T-helper 1 cell treated with Interleukin-12 subunit alpha and Interleukin-12 subunit beta and Interleukin-4 antibody, amounts not matched to agents 30 ng/mL and 1 ng/mL, for 36 hours (primary cell): ENCODE measurements at regions not wholly inside any gene's neighbourhood (a gene's known extent, or its start where the extent isn't known, plus 50 kb on each side); places are given as distances from the start of the nearest gene placed in this dataset.

Experiments used
- intact Hi-C: fragments of 100-400 bp; cut with micrococcal nuclease; formaldehyde crosslinking; loops from one replicate; pipeline ENCODE4 v1.15.1; 2024

DNA sequence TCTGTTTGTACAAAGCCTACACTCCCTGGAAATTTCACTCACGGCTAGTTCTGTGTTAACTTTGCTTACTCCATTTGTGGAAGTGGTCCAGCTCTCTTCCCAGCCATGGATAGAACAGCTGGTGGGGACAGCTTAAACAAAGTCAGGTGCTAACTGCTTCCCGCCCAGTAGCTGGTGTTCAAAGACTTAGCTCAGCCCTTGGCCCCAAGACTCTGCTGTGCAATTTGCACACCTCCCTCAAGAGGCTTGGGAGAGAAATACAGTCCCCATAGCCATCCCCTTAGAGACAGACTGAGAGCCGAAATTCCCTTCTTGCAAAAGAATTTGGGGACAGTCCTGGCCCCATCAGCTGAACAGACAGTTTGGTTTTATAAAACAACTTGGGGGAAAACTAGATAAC is 73.8 kb upstream of the RAI14 start:
- intact Hi-C loops, result no loop called here

DNA sequence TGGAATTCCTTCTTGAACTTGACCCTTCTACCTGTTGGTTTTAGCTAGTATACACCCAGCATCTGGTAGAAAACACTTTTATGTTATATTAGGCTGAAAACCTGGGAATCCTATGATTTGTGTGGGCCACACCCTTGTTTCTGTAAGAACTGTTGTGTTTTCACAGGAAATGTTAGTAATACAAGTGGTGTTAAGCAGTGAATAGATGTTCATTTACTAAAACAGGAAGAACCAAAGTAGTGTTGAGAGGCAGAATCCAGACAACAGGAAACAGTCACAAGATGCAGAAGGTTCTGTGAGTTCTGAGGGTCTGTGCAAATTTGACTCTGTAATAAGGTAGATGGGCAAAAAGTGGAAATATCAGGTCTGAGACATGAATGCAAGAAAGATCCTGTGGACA is 73.0 kb upstream of the RAI14 start:
- intact Hi-C loops, result no loop called here

DNA sequence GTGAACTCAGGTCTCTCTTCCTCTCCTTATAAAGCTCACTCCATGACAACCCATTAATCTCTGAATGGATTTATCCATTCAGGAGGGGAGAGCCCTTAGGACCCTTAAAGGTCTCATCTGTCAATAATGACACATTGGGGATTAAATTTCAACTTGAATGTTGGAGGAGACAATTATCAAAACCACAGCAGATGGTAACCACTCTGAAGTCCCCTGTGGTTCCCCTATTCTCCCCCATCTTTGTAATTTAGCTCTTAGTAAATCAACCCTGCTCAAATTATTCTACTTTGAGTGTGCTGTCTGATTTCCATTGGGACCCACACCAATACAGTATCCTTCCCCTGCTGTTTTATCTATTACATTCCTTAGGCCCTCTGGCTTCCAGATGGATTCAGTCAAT is 72.0 kb upstream of the RAI14 start:
- intact Hi-C loops, result no loop called here

DNA sequence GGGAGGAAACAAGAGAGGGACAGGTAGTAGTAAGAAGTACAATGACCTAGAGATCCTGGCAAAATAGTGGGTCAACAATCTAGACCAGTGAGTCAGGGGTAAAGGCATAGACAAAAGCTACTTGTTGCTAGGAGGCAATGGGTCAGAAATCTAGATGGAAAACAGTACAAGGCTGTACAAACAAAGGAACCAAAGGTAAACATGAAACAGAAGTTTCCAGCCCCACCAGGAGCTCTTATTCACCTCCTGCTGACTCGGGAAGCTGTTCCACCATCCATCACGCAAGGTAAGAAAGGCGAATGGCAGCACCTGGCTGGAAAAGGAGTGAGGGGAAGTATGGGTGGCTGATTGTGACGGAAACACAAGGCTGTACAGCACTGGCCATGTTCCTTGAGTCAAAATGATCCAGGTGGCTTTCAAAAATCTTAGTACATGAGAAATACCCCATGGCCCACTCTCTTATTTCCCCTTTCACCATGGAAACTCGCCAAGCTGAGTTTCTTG is 70.5 kb upstream of the RAI14 start:
- intact Hi-C loops, result no loop called here

DNA sequence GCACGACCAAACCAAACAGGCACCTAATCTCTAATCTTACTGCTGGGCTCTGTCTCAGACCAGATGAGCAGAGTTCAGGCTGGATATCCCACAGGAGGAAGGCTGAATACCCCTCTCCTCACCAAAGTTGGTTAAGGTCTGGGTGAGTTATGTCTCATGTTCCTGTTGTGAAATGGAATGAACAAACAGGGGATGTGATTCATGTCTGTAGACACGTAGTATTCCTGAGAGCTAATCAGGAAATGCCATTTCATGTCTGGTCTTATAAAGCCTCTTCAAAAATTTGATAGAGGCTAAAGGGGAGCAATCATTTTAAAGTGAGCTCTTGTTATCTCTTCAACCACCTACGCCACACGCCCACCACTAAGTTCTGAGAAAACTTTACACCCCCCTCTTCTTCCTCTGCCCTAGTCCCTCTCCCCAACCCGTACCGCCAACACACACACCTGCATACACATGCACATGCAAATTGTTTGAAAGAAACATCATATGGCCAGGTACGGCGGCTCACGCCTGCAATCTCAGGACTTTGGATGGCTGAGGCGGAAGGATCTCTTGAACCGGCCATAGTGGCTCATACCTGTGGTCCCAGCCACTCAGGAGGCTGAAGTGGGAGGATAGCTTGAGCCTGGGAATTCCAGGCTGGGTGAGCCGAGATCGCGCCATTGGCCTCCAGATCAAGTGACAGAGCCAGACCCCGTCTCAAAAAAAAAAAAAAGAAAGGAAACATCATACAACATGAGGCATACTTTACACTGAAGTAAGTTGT is 69.8 kb upstream of the RAI14 start:
- intact Hi-C loops, result no loop called here

DNA sequence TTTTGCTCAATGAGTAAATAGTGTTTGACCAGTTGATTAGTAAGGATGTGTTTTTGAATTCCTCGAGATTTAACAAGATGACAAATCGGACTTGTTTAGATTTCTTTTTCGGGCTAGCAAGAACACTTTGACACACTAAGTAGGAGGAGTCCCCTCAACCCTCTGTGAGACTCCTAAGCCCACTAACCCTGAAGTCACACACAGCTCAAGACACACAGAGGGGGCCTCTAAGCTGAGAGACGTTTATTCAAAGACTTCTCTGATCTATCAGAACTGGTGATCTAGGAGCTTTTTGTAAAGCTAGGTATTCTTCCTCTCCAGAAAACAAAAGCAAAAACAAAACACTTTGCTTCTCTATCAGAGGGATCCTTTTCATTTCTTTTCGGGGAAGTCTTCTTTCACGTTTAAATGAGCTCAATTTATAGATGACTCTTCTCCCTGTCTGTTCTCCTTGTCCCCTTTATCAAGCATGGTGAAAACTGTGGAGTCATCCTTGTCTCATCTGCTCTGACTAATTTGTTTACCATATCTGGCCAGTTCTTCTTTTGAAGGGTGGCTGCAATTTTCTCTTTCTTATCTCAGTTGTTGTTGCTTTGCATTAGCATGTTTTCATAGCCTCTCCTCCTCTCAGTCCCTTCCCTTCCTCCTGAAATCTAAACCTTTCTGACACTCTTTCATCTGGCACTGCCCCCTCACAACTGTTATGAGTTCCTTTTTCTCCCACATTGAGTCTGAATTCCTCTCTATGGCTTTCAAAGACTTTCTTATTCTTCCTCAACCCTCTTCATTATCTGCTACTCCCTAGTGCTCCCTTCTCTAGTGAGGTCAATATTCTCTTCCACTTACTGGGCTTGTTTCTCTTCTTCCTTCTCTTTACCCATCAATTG is 68.5 kb upstream of the RAI14 start:
- intact Hi-C loops, result no loop called here

DNA sequence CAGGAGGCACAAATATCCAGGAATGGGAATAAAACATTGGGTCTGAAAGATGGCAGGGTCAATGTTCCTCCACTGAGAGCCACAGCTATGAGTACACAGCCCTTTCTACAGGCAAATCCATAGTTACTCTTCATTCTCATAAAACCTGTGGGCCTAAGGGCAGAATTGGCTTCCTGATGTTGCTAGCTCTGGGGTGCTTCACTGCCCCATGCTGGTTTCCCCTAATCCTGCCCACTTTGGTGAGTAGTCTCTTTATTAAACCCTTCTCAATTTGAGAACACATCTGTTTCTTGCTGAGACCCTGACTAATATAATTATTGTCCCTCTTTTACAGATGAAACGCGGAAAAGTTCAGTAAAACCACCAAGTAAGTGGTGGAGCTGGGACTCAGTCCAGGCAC is 66.3 kb upstream of the RAI14 start:
- intact Hi-C loops, result no loop called here

DNA sequence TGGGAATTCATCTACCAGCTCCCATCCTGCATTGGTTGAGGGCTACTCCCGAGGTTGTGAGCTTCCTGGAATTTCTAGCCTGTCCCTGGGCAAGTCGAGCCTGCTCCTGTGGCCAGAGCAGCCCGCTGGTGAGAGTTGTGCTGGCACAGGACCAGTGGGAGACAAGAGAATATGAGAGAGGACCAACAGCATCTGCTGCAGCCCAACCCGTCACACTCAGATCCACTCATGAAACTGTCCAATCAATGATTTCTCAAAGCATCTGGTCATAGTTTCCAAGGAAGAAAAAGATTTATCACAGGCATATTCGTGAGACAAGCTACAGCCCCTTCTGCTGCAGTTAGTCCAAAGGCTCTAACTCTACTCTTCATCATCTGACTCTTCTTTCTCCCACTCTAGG is 64.4 kb upstream of the RAI14 start:
- intact Hi-C loops, result no loop called here

DNA sequence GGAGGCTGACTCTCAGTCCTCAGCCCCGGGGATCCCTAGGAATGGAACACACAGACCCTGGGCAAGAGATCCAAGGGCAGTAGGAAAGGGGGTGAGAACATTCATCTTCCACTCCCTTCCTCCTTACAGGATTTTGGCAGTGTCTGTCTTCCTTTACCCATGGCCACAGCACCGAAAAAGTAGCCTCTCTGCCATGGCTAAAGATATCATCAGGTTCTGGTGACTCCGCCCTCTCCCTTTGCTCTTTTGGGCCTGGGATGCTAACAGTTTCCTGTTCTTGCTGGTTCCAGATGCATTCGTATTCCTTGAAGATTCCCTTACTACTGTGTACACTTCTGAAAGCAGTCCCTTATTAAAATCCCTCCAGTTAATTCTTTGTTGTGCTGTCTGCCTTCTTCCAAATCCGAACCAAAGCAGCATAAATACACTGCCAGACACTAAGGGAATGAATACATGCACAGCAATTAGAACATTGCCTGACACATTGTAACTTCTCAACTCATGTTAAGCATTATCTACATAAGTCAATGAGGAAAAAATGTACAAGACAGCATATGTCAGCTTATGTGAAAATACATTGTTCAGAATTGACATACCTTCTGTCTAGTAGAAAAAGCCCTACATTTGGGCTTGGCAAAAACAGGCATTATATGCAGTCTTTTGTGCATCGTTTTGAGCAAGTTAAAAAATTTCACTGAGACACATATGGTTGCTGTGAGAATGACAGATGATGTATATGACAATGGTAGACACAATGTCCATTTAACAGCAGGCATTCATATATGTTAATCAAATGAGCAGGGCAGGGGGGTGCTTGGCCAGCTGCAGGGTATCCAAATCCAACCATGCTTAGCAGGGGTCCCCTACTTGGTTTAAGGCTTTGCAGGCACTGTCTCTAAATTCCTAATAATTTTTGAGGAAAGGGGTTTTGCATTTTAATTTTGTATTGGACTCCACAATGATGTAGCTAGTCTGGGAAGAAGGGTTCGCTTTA is 58.8 kb upstream of the RAI14 start:
- intact Hi-C loops, result no loop called here

DNA sequence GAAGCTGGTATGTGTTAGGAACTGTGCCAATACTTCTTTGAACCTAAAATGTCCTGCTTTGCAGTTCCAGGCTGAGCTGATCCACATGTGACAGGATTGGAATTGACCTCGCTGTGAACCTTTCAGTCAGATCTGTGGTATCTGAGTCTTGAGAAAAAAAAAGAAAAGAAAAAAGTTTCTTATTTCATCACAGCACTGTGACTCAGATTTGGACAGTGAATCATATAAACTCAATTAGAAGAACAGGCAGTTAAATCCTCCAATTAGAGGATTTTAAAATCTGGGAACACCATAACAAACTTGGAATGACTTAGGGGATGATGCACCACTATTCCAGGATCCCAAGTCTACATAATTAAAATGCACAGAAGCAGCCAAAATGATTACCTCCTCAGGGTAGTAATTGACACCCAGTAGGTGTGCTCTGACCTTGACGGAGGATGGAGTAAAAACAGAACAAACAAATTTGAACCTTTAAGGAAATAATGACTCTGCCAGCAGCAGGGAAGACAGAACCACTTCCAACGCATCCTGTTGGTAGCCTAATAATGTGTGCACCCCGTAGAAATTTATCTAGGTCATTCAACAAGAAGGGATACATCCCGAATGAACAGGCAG is 57.8 kb upstream of the RAI14 start:
- intact Hi-C loops, result no loop called here

DNA sequence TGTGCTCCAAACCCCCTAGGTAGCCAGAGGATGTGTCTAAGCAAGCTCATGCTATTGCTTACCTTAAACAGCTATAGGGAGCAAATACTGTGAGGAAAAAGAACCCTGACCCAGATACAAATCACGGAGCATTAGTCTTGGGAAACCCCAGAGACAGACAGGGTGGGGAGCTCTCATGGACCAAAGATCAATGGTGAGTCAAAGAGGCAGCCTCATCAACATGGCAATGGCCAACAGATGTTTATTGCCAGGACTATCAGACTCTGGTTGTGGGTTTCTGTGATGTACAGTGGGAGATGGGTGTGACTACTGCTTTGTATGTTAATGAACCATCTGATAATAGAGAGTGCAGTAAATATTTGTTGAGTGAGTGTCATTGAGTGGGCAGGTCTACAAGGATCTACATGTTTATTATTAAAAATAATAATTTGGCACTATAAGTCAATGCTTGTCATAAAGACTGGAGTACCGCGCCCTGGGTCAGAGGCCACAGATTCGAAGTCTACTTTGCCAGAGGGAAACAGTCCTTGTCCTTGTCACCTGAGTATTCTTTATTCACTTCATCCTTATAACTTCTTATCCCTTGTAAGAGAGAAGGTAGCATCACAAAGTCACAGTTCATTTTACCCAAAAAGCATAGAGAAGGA is 56.5 kb upstream of the RAI14 start:
- intact Hi-C loops, result no loop called here

DNA sequence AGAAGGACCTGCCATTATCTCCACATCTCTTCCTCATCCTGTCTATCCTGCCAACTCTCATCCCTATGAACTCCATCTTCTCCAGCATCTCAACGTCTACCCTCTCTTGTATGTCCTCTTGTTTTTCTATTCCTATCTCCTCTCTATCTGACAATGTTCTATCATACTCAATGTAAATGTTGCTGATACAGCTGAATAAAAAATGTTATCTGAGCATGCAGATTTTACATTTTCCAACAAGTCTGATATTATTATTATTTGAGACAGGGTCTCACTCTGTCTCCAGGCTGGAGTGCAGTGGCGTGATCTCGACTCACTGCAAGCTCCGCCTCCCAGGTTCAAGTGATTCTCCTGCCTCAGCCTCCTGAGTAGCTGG is 56.0 kb upstream of the RAI14 start:
- intact Hi-C loops, result no loop called here

DNA sequence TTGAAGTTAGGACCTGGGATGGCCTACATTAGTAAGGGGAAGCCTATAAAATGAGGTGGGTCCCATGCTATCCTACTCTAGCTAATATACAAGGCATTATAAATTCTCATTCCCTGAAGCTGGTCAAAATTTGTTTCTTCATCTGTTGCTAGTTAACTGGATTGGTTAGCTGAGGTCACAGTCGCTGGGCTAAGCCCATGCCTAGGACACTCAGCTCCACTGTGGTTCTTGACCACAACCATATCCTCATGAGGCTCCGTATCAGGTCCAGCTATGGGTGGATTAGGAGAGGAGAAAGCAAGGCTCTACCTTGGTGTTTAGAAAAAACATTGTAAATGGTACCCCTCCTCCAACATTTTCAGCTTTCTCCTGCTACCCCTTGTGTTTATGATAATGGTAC is 52.8 kb upstream of the RAI14 start:
- intact Hi-C loops, result no loop called here

DNA sequence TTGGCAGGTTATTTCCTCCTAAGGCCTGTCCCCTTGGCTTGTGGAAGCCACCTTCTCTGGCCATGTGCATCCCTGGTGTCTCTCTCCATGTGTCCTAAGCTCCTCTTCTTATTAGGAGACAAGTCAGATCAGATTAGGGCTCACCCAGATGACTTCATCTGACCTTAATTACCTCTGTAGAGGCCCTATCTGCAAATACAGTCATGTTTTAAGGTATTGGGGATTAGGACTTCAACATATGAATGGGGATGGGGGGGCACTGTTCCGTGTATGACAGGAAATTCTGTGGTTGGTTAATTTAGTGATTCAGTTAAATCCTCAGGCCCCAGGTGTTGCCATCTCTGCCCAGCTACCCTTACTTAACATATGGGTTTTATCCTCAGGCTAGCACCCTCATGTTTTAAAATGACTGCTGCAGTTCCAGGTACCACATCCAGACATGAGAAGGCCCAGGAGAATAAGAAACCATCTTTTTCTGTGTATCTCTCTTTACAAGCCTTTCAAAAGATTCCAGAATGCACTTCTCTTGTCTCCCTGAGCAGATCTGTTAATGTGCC is 51.9 kb upstream of the RAI14 start:
- intact Hi-C loops, result no loop called here

DNA sequence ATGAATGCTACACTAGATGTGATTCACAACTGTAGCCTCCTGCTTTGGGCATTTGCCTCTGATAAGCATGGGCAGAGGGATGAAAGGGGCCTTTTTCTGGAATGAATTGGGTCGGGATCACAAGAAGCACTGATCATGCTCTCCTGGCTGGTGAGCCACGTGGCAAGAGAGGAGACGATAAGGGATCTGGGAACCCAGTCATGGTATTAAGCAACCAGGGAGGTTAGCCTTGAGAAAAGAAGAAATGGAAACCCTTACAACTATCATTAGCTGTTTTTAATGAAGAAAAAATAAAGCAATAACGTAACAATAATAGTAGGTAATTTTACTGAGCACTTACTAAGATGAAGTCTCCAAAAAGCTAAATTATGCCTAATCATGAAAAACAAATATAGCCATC is 50.0 kb upstream of the RAI14 start:
- intact Hi-C loops, result no loop called here
